NT2/D1 (cell line): ENCODE measurements at regions not wholly inside any gene's neighbourhood (a gene's known extent, or its start where the extent isn't known, plus 50 kb on each side); places are given as distances from the start of the nearest gene placed in this dataset.

ENCODE experiments used
- SUZ12 ChIP-seq: IDR thresholded peaks from 2 replicates; pipeline ENCODE4 v1.6.1; 2011; ENCODE audit not compliant: insufficient read length, insufficient read depth; ENCODE audit errors: extremely low read depth
- YY1 ChIP-seq: IDR thresholded peaks from 2 replicates; pipeline ENCODE4 v1.6.1; 2011; ENCODE audit not compliant: insufficient read length, insufficient read depth
- ZNF274 ChIP-seq: IDR thresholded peaks from 2 replicates; pipeline ENCODE4 v1.6.1; 2011; ENCODE audit warnings: mild to moderate bottlenecking, low read depth, low read length

GRCh38 chr9:121557581-121558447 lies 58.2 kb upstream of the GGTA1 start:
- TF ChIP-seq YY1: no peak
- no peak for TF ChIP-seq ZNF274
- no peak for TF ChIP-seq SUZ12
